K562 (cell line): ENCODE measurements at regions not wholly inside any gene's neighbourhood (a gene's known extent, or its start where the extent isn't known, plus 50 kb on each side); places are given as distances from the start of the nearest gene placed in this dataset.

Source experiments
- ATAC-seq: fragments of 200-7000 bp; cut with Tn5 transposase; 3 replicates; pipeline ENCODE4 v1.9.1; 2020; ENCODE audit warnings: moderate library complexity
- BruUV-seq: library from RNA; stranded (reverse); fragments of 400-500 nt; replicated peaks from 2 replicates; lab custom pipeline; 2021; lab: Mats Ljungman, UMichigan
- CTCF ChIA-PET: fragments of 300-600 bp; formaldehyde crosslinking; extraction: SDS; loops from one replicate; lab custom pipeline; 2021; ENCODE audit warnings: low intra/inter-chr PET ratio; lab: Yijun Ruan, JAX
- POLR2A ChIA-PET: fragments of 300-600, 350-650 bp; sonication (Branson Sonifier 250); formaldehyde crosslinking; extraction: SDS; loops from one replicate; lab custom pipeline; 2021; ENCODE audit warnings: antibody characterized with exemption, inconsistent platforms; lab: Yijun Ruan, JAX
- DNase-seq, 4 experiments: peaks; one replicate each; pipeline versions ENCODE4 v3.0.0 to v3.0.0-alpha.2; 2011 to 2018; ENCODE audit warnings: low spot score in 3 of 4, mixed read lengths in 3 of 4; ENCODE audit errors: extremely low read depth in 1 of 4
- FAIRE-seq: peaks from 2 replicates; lab custom pipeline; 2011; peaks lifted over from hg19 to GRCh38; lab: Jason Lieb, UNC
- H2AFZ ChIP-seq: 2 replicates; pipeline ENCODE4 v1.6.0; 2011; ENCODE audit warnings: low read depth, low read length, control low read depth, inconsistent platforms
- H3K27ac ChIP-seq: fragments of 200-600 bp; 3 replicates; pipeline ENCODE4 v1.8.0; 2011; ENCODE audit warnings: low read depth, mild to moderate bottlenecking, control low read depth, inconsistent platforms, low read length, moderate library complexity, mixed read lengths; ENCODE audit errors: extremely low read depth
- H3K27me3 ChIP-seq, 2 experiments: fragments of 300-600 bp in 1 of 2; 2 replicates in 1 of 2; 3 replicates in 1 of 2; pipeline versions ENCODE4 v1.6.0 to v1.8.0; 2011; ENCODE audit warnings: inconsistent platforms in 2 of 2, low read length in 2 of 2, mild to moderate bottlenecking in 1 of 2, mixed read lengths in 1 of 2, moderate library complexity in 1 of 2; ENCODE audit not compliant: control insufficient read depth in 2 of 2, insufficient read depth in 2 of 2
- H3K36me3 ChIP-seq: fragments of 300-600 bp; 3 replicates; pipeline ENCODE4 v1.8.0; 2011; ENCODE audit warnings: mild to moderate bottlenecking, low read length, inconsistent platforms; ENCODE audit not compliant: control insufficient read depth, insufficient read depth
- H3K4me1 ChIP-seq, 2 experiments: fragments of 200-600 bp in 1 of 2; replicated peaks in 1 of 2; 2 replicates in 1 of 2; 3 replicates in 1 of 2; pipeline versions ENCODE4 v1.5.1 to v1.8.0; 2011; ENCODE audit warnings: inconsistent platforms in 2 of 2, low read length in 2 of 2, mild to moderate bottlenecking in 1 of 2, mixed read lengths in 1 of 2, moderate library complexity in 1 of 2; ENCODE audit not compliant: control insufficient read depth in 2 of 2, insufficient read depth in 2 of 2
- H3K4me2 ChIP-seq: 2 replicates; pipeline ENCODE4 v1.6.1; 2011; ENCODE audit warnings: low read length, control low read depth, inconsistent platforms, mixed read lengths; ENCODE audit not compliant: insufficient read depth
- H3K4me3 ChIP-seq: fragments of 200-600 bp; sonication (generic), shearing (Covaris generic); 2 replicates; pipeline ENCODE4 v1.5.1; 2016; ENCODE audit warnings: control low read depth, inconsistent platforms
- H3K79me2 ChIP-seq: fragments of 200-600 bp; 3 replicates; pipeline ENCODE4 v1.8.0; 2011; ENCODE audit warnings: low read length, inconsistent platforms; ENCODE audit not compliant: control insufficient read depth, insufficient read depth
- H3K9ac ChIP-seq, 2 experiments: 2 replicates each; pipeline versions ENCODE4 v1.6.0 to v1.6.1; 2011; ENCODE audit warnings: low read depth in 2 of 2, low read length in 2 of 2, control low read depth in 1 of 2, inconsistent platforms in 1 of 2, mild to moderate bottlenecking in 1 of 2, mixed read lengths in 1 of 2; ENCODE audit not compliant: insufficient read depth in 1 of 2
- H3K9me1 ChIP-seq: one replicate; pipeline ENCODE4 v1.6.0; 2011; ENCODE audit warnings: inconsistent platforms, mild to moderate bottlenecking, low read length, moderate library complexity; ENCODE audit not compliant: control insufficient read depth, insufficient read depth
- H3K9me3 ChIP-seq: replicated peaks from 2 replicates; pipeline ENCODE4 v1.5.1; 2011; ENCODE audit warnings: low read depth, low read length, inconsistent platforms; ENCODE audit not compliant: control insufficient read depth, insufficient read depth
- H4K20me1 ChIP-seq: replicated peaks from 2 replicates; pipeline ENCODE4 v1.6.1; 2011; ENCODE audit warnings: low read length, inconsistent platforms, mixed read lengths; ENCODE audit not compliant: control insufficient read depth, insufficient read depth
- ARID3A ChIP-seq: IDR thresholded peaks from 2 replicates; pipeline ENCODE4 v1.6.1; 2012; ENCODE audit warnings: low read depth, low read length, improper control_type of control experiment, borderline replicate concordance
- C11orf30 ChIP-seq: fragments of 450-650 bp; IDR thresholded peaks from 2 replicates; pipeline ENCODE4 v1.6.1; 2016; ENCODE audit warnings: low read depth, mild to moderate bottlenecking
- CBFB ChIP-seq: sonication (generic); formaldehyde crosslinking; IDR thresholded peaks from 2 replicates; pipeline ENCODE4 v1.4.0; 2020; ENCODE audit warnings: mild to moderate bottlenecking, missing genetic modification reagents
- CREB3 ChIP-seq: fragments of 450-650 bp; conservative IDR thresholded peaks from 2 replicates; pipeline ENCODE4 v1.6.1; 2016; ENCODE audit warnings: missing genetic modification characterization, low read depth, mild to moderate bottlenecking, missing compliant biosample characterization, moderate library complexity
- HDAC8 ChIP-seq: fragments of 450-650 bp; IDR thresholded peaks from 2 replicates; pipeline ENCODE4 v1.6.1; 2016; ENCODE audit warnings: mild to moderate bottlenecking, missing genetic modification characterization, moderate library complexity, missing compliant biosample characterization
- HLTF ChIP-seq: fragments of 450-650 bp; IDR thresholded peaks from 2 replicates; pipeline ENCODE4 v1.6.1; 2016
- KDM2B ChIP-seq: fragments of 250-450 bp; sonication (Bioruptor Pico); IDR thresholded peaks from 2 replicates; pipeline ENCODE4 v1.8.0; 2021; ENCODE audit warnings: mild to moderate bottlenecking, moderate library complexity
- MXI1 ChIP-seq: IDR thresholded peaks from 2 replicates; pipeline ENCODE4 v1.6.1; 2011; ENCODE audit warnings: low read depth, mild to moderate bottlenecking, improper control_type of control experiment, low read length
- RBM34 ChIP-seq: fragments of 200-400 bp; formaldehyde crosslinking; IDR thresholded peaks from 2 replicates; pipeline ENCODE4 v1.6.1; 2018; ENCODE audit warnings: low read length, borderline replicate concordance; ENCODE audit not compliant: insufficient read depth
- SETDB1 ChIP-seq: IDR thresholded peaks from one replicate; pipeline ENCODE4 v1.6.1; 2012; ENCODE audit warnings: low read length, control low read depth, inconsistent platforms
- TBP ChIP-seq: optimal IDR thresholded peaks from 2 replicates; pipeline ENCODE3; 2011; ENCODE audit warnings: low read depth, low read length, improper control_type of control experiment
- TCF3 ChIP-seq: sonication (generic); formaldehyde crosslinking; IDR thresholded peaks from 2 replicates; pipeline ENCODE4 v1.4.0; 2020; ENCODE audit warnings: mild to moderate bottlenecking, missing genetic modification reagents
- THRB ChIP-seq: fragments of 450-650 bp; formaldehyde crosslinking; conservative IDR thresholded peaks from 2 replicates; pipeline ENCODE4 v1.4.0; 2022; ENCODE audit warnings: mild to moderate bottlenecking, missing genetic modification characterization
- ZNF280A ChIP-seq: fragments of 450-650 bp; IDR thresholded peaks from 2 replicates; pipeline ENCODE4 v1.6.1; 2018; ENCODE audit warnings: mild to moderate bottlenecking, low read depth; ENCODE audit not compliant: partially characterized antibody
- ZNF75A ChIP-seq: fragments of 450-650 bp; formaldehyde crosslinking; IDR thresholded peaks from 2 replicates; pipeline ENCODE4 v1.4.0; 2020; ENCODE audit warnings: mild to moderate bottlenecking
- ZNF780A ChIP-seq: fragments of 250-450 bp; sonication (Bioruptor Pico); IDR thresholded peaks from 2 replicates; pipeline ENCODE4 v1.5.0; 2021; ENCODE audit warnings: mild to moderate bottlenecking
- WGBS: fragments of 100-300 bp; shearing (Covaris generic); methylation state at CpG from one replicate; pipeline ENCODE4 v1.1.6; 2016; ENCODE audit warnings: low coverage, mixed read lengths; ENCODE audit not compliant: insufficient coverage; ENCODE audit errors: missing lambda C conversion rate; 5-methylcytosine and 5-hydroxymethylcytosine counted together
- in situ Hi-C: fragments of 300-500 bp; cut with MboI; formaldehyde crosslinking; loops from 4 replicates; pipeline ENCODE4 v1.15.0; 2018; ENCODE audit warnings: inconsistent platforms, mixed read lengths
- intact Hi-C: fragments of 100-400 bp; cut with micrococcal nuclease; formaldehyde crosslinking; loops from 2 replicates; pipeline ENCODE4 v1.14.2; 2022

GRCh38 chr3:124434176-124434575, 296.1 kb upstream of the UMPS start:
- no peak overlapping the region for H3K9ac ChIP-seq
- no peak for FAIRE-seq

More at GRCh38 chr3:124434176-124434575, 296.1 kb upstream of the UMPS start:
- TF ChIP-seq RBM34 = no peak
- TF ChIP-seq KDM2B (CRISPR knock-in tag) = no peak
- TF ChIP-seq SETDB1 = no peak
- no peak for TF ChIP-seq ZNF75A
- no peak for TF ChIP-seq MXI1
- TF ChIP-seq THRB (CRISPR knock-in tag) = no peak
- no peak for TF ChIP-seq ZNF280A
- TF ChIP-seq ZNF780A (CRISPR knock-in tag) = no peak
- no peak for TF ChIP-seq CBFB
- TF ChIP-seq CREB3 (tag) = no peak
- no peak for TF ChIP-seq HDAC8 (tag)
- no peak for TF ChIP-seq ARID3A
- no peak for TF ChIP-seq TBP
- no peak for TF ChIP-seq TCF3 (CRISPR knock-in tag)
- TF ChIP-seq C11orf30 = no peak
- TF ChIP-seq HLTF = no peak
- TF ChIP-seq, all 486 proteins: peak for 0
- in situ Hi-C loops = no loop called here
- Histone ChIP-seq H4K20me1 (no peaks in the 10 kb centered on the region; the same call in 1 of the 2 replicates), H3K79me2 (no peaks in the 10 kb centered on the region), H2AFZ (no peak overlapping the region), H3K4me1 (no peaks in the 10 kb centered on the region), H3K4me2 (no peak overlapping the region), H3K27me3 (no peaks in the 10 kb centered on the region), H3K36me3 (no peaks in the 10 kb centered on the region), H3K27ac (no peak overlapping the region), H3K9me1 (no peaks in the 10 kb centered on the region), H3K9me3 (no peaks in the 10 kb centered on the region), H3K4me3 (no peak overlapping the region)
- ChIA-PET CTCF (no interaction called here), POLR2A (no interaction called here)
- ATAC-seq (no peak), DNase-seq (no peak)
- BruUV-seq = no TSS peak
- intact Hi-C loops = no loop called here
- WGBS = 2% methylated on average over 9 of the region's 10 CpGs
